ENCODE measurements at regions not wholly inside any gene's neighbourhood (a gene's known extent, or its start where the extent isn't known, plus 50 kb on each side); places are given as distances from the start of the nearest gene placed in this dataset.

DNA sequence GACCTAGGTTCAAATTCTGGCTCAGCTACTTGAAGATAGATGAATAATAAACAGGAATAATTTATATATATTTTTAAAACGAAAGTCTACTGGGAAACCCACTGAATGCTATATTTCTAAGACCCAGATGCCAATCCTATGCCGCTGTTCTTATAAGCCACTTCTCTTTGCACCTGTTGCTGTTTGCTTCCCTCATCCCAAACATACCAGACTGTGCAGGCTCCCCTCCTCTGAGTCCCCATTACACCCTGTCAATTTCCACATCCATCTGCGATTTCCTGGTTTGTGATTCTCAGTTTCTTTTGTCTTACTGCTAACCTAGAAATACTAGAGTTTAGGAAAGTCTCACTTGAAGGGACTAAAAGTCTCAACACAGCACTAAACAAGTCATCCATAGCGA, 92.8 kb upstream of the CAST start:
- no CpG with 5 or more reads among the region's 4 CpGs for WGBS (ENCODE audit: extremely low coverage, insufficient read length, low lambda C conversion rate)
- no peaks in the 10 kb centered on the region; the same call in 1 of the 2 replicates for H3K27me3 Mint-ChIP-seq (ENCODE audit: low read depth)
- no peak overlapping the region for H3T11ph ChIP-seq (ENCODE audit: low read length)
- no peaks in the 10 kb centered on the region for H3K23me2 ChIP-seq (ENCODE audit: insufficient read length, low read depth, low read length, poor library complexity, severe bottlenecking)
- no peak for DNase-seq
- no peak overlapping the region for H2BK20ac ChIP-seq (ENCODE audit: low read depth, low read length, poor library complexity, severe bottlenecking)
- H3K9me3 ChIP-seq (ENCODE audit: control insufficient read depth, low read depth, low read length): no peaks in the 10 kb centered on the region
- H4K5ac ChIP-seq (ENCODE audit: insufficient read length, low read depth, low read length): no peak overlapping the region
- H3K79me2 ChIP-seq (ENCODE audit: insufficient read depth, low read length): no peaks in the 10 kb centered on the region
- H3K23ac ChIP-seq (ENCODE audit: insufficient read length, low read depth, low read length): no peak overlapping the region
- no peaks in the 10 kb centered on the region for H3K27me3 ChIP-seq (ENCODE audit: insufficient read depth, low read length)
- no peak overlapping the region for H3K4me2 ChIP-seq (ENCODE audit: insufficient read depth, insufficient read length, low read length)
- H3K27ac Mint-ChIP-seq: no peak overlapping the region
- TF ChIP-seq, protein P1, sequence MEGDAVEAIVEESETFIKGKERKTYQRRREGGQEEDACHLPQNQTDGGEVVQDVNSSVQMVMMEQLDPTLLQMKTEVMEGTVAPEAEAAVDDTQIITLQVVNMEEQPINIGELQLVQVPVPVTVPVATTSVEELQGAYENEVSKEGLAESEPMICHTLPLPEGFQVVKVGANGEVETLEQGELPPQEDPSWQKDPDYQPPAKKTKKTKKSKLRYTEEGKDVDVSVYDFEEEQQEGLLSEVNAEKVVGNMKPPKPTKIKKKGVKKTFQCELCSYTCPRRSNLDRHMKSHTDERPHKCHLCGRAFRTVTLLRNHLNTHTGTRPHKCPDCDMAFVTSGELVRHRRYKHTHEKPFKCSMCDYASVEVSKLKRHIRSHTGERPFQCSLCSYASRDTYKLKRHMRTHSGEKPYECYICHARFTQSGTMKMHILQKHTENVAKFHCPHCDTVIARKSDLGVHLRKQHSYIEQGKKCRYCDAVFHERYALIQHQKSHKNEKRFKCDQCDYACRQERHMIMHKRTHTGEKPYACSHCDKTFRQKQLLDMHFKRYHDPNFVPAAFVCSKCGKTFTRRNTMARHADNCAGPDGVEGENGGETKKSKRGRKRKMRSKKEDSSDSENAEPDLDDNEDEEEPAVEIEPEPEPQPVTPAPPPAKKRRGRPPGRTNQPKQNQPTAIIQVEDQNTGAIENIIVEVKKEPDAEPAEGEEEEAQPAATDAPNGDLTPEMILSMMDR (conservative IDR thresholded peaks at IDR 0.05): no peak
- H4K91ac ChIP-seq (ENCODE audit: insufficient read length, low read depth, low read length): no peak overlapping the region
- no peaks in the 10 kb centered on the region for H3K4me1 ChIP-seq (ENCODE audit: insufficient read depth, low read length)
- H3K9me3 Mint-ChIP-seq: no peaks in the 10 kb centered on the region
- no peak overlapping the region for H3K18ac ChIP-seq (ENCODE audit: insufficient read length, low read depth, low read length)
- H4K8ac ChIP-seq (replicated peaks; ENCODE audit: insufficient read length, low read depth, low read length): no peak overlapping the region
- H3K56ac ChIP-seq (ENCODE audit: insufficient read length, low read depth, low read length): no peak overlapping the region
- no peaks in the 10 kb centered on the region for H4K20me1 ChIP-seq (ENCODE audit: control insufficient read depth, insufficient read depth, insufficient read length)
- H3K9ac ChIP-seq (ENCODE audit: extremely low read depth, insufficient read length, low read length): no peak overlapping the region
- H2BK12ac ChIP-seq (ENCODE audit: insufficient read length, low read depth, low read length): no peak overlapping the region
- H3K4me3 Mint-ChIP-seq: no peak overlapping the region
- no peak overlapping the region for H3K14ac ChIP-seq (ENCODE audit: insufficient read depth, low read length)
- no peak overlapping the region for H2BK5ac ChIP-seq (ENCODE audit: insufficient read length, low read length)
- no peak overlapping the region for H3K27ac ChIP-seq (ENCODE audit: insufficient read length, low read depth, low read length)
- H3K79me1 ChIP-seq (ENCODE audit: insufficient read depth, low read depth, low read length, poor library complexity, severe bottlenecking): no peaks in the 10 kb centered on the region
- peaks cover 3 to 8% of the 10 kb centered on the region in 2 experiments; a peak in 2 of 4 replicates for H3K4me1 Mint-ChIP-seq
- no peak overlapping the region for H3K4ac ChIP-seq (ENCODE audit: low read depth, low read length)
- no peaks in the 10 kb centered on the region for H3K36me3 Mint-ChIP-seq (ENCODE audit: insufficient read depth in 1 of 3, low read depth in 3 of 3)
- H2BK15ac ChIP-seq (ENCODE audit: low read depth, low read length): no peak overlapping the region
- H2AK5ac ChIP-seq (ENCODE audit: insufficient read length, low read length): no peak overlapping the region
- no peak overlapping the region for H2AFZ ChIP-seq (ENCODE audit: low read length)
- no peak overlapping the region for H2BK120ac ChIP-seq (ENCODE audit: low read depth, low read length, poor library complexity, severe bottlenecking)

Data from H9 (cell line).